ENCODE measurements at regions not wholly inside any gene's neighbourhood (a gene's known extent, or its start where the extent isn't known, plus 50 kb on each side); places are given as distances from the start of the nearest gene placed in this dataset.

DNA sequence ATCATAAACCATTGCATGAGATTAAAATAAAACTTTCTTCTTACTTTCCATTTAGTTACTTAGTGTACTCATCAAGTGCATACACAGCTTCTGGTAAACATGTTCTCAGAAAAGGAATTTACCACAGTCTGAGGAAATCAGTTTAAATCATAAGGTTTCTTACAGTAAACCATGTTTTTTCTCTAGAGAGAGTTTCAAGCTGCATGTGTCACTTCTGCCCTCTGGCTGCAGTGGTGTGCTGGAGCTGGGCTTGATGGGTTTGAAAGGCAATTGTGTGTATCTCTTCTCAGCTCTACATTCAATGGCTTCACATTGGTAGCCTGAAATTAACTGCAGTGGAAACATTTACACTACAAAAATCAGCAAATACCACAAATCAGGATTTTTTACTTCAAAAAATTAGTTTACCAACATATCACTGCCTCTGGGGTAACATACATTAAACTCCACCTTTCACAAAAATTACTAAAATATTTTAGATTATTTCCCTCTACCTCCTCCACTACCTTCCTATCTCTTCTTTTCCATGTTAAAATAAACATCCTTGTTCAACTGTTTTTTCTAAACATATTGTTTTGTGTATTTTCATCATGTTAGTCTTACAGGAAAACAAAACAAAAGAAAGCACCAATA is 414.3 kb downstream of the ANXA1 start:
- no peaks in the 10 kb centered on the region for H3K9me3 ChIP-seq (ENCODE audit: insufficient read depth, low read depth, low read length)
- no peaks in the 10 kb centered on the region for H3K36me3 ChIP-seq (ENCODE audit: insufficient read depth, low read depth, low read length)
- H3K4me3 ChIP-seq (ENCODE audit: low read length), result no peak overlapping the region
- H3K4me1 ChIP-seq (ENCODE audit: insufficient read depth, low read length), result no peaks in the 10 kb centered on the region
- no peak overlapping the region for H3K9ac ChIP-seq (ENCODE audit: low read depth, low read length)
- no peaks in the 10 kb centered on the region for H3K27me3 ChIP-seq (ENCODE audit: insufficient read depth, low read length)
- H3K27ac ChIP-seq (ENCODE audit: low read length), result no peak overlapping the region

GRCh38 chr9:73566627-73567026 is 415.0 kb downstream of the ANXA1 start:
- H3K27me3 ChIP-seq (ENCODE audit: insufficient read depth, low read length), result no peaks in the 10 kb centered on the region
- no peaks in the 10 kb centered on the region for H3K9me3 ChIP-seq (ENCODE audit: insufficient read depth, low read depth, low read length)
- H3K4me1 ChIP-seq (ENCODE audit: insufficient read depth, low read length), result no peaks in the 10 kb centered on the region
- no peak overlapping the region for H3K27ac ChIP-seq (ENCODE audit: low read length)
- no peaks in the 10 kb centered on the region for H3K36me3 ChIP-seq (ENCODE audit: insufficient read depth, low read depth, low read length)
- H3K4me3 ChIP-seq (ENCODE audit: low read length), result no peak overlapping the region
- H3K9ac ChIP-seq (ENCODE audit: low read depth, low read length), result no peak overlapping the region

- no peak overlapping the region for H3K27ac ChIP-seq (ENCODE audit: low read length)
- H3K27me3 ChIP-seq (ENCODE audit: insufficient read depth, low read length), result no peaks in the 10 kb centered on the region
- no peaks in the 10 kb centered on the region for H3K9me3 ChIP-seq (ENCODE audit: insufficient read depth, low read depth, low read length)
- H3K36me3 ChIP-seq (ENCODE audit: insufficient read depth, low read depth, low read length), result no peaks in the 10 kb centered on the region
- H3K9ac ChIP-seq (ENCODE audit: low read depth, low read length), result no peak overlapping the region
- no peak overlapping the region for H3K4me3 ChIP-seq (ENCODE audit: low read length)
- no peaks in the 10 kb centered on the region; the same call in 1 of the 2 replicates for H3K4me1 ChIP-seq (ENCODE audit: insufficient read depth, low read length)
Measured at GRCh38 chr9:73573235-73573634, 421.6 kb downstream of the ANXA1 start.

DNA sequence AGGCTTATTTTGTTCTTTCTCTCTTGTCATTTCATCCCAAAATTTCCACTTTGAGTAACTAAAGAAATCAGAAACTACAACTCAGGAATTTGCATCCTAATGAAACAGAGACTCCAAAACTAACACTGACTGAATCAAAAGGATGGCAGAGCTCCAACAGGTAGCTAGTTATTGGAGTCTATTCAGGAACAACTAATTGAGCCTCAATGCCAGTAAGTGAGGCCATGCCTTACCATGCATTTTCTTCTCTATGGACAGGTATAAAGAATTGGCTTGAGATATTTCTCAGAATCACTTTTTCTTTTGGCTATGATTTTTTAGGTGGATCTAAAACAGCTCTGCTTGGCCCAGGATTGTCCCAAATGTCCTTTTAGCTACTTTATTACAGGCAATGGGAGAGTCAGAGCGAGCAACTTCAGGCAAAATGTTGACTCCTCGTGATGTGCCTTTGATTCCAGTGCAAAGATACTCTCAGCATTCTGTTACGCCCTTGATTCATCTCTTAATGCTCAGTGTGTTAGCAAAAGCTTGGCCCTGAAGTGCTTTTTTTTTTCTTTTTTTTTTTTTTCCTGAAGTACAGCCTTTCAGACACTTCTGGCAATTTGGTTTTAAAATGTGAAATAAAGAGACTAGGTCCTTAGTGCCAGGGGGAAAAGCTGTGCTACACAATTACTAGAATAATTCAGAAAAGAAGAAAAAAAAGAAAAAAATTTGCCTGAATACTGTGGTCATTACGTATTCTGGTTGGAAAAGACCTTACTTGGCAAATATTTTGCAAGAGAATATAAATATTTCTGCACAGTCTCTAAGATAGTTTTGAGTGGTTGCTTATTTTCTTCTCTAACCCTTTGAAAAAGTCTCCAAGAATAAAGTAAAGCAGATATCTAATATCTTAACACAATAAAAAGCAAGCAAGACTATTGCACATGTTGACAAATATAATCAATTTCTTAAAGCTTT is 423.7 kb downstream of the ANXA1 start:
- Histone ChIP-seq H3K9me3 (ENCODE audit: insufficient read depth, low read depth, low read length) (no peaks in the 10 kb centered on the region), H3K4me1 (ENCODE audit: insufficient read depth, low read length) (no peaks in the 10 kb centered on the region; the same call in 1 of the 2 replicates), H3K4me3 (ENCODE audit: low read length) (no peak overlapping the region), H3K9ac (ENCODE audit: low read depth, low read length) (no peak overlapping the region), H3K27me3 (ENCODE audit: insufficient read depth, low read length) (no peaks in the 10 kb centered on the region), H3K27ac (ENCODE audit: low read length) (no peak overlapping the region), H3K36me3 (ENCODE audit: insufficient read depth, low read depth, low read length) (no peaks in the 10 kb centered on the region)

DNA sequence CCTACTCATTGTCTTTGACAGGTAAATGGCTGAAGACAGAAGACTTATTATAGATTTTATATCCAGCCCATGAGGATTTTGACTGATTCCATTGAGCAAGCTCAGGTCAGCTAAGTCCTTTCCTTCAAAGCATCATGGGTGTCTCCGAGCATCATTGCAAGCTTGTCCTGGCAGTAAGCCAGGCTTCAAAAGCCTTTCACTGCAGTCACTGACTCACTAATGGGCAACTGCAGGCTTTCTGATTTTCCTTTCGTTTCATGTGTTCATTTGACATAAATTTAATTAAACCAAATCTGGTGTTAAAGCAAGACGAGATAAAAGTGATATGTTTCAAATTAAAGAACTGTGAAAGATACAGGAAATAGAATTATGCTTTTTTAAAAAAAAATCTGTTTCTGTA is 426.2 kb downstream of the ANXA1 start:
- Histone ChIP-seq H3K36me3 (ENCODE audit: insufficient read depth, low read depth, low read length) (no peaks in the 10 kb centered on the region), H3K9ac (ENCODE audit: low read depth, low read length) (no peak overlapping the region), H3K9me3 (ENCODE audit: insufficient read depth, low read depth, low read length) (no peaks in the 10 kb centered on the region), H3K4me1 (ENCODE audit: insufficient read depth, low read length) (no peaks in the 10 kb centered on the region; the same call in 1 of the 2 replicates), H3K4me3 (ENCODE audit: low read length) (no peak overlapping the region), H3K27me3 (ENCODE audit: insufficient read depth, low read length) (no peaks in the 10 kb centered on the region), H3K27ac (ENCODE audit: low read length) (no peak overlapping the region)

- Histone ChIP-seq H3K4me1 (ENCODE audit: insufficient read depth, low read length) (no peaks in the 10 kb centered on the region), H3K9me3 (ENCODE audit: insufficient read depth, low read depth, low read length) (no peaks in the 10 kb centered on the region), H3K9ac (ENCODE audit: low read depth, low read length) (no peak overlapping the region)
Measured at GRCh38 chr9:73579823-73580222, 428.2 kb downstream of the ANXA1 start.

GRCh38 chr9:73583576-73583975 is 431.9 kb downstream of the ANXA1 start:
- Histone ChIP-seq H3K27ac (ENCODE audit: low read length) (no peak overlapping the region), H3K27me3 (ENCODE audit: insufficient read depth, low read length) (no peaks in the 10 kb centered on the region), H3K4me3 (ENCODE audit: low read length) (no peak overlapping the region), H3K9ac (ENCODE audit: low read depth, low read length) (no peak overlapping the region), H3K9me3 (ENCODE audit: insufficient read depth, low read depth, low read length) (no peaks in the 10 kb centered on the region), H3K4me1 (ENCODE audit: insufficient read depth, low read length) (no peaks in the 10 kb centered on the region), H3K36me3 (ENCODE audit: insufficient read depth, low read depth, low read length) (no peaks in the 10 kb centered on the region)

More at GRCh38 chr9:73579823-73580222, 428.2 kb downstream of the ANXA1 start:
- Histone ChIP-seq H3K27ac (ENCODE audit: low read length) (no peak overlapping the region), H3K27me3 (ENCODE audit: insufficient read depth, low read length) (no peaks in the 10 kb centered on the region), H3K36me3 (ENCODE audit: insufficient read depth, low read depth, low read length) (no peaks in the 10 kb centered on the region), H3K4me3 (ENCODE audit: low read length) (no peak overlapping the region)

DNA sequence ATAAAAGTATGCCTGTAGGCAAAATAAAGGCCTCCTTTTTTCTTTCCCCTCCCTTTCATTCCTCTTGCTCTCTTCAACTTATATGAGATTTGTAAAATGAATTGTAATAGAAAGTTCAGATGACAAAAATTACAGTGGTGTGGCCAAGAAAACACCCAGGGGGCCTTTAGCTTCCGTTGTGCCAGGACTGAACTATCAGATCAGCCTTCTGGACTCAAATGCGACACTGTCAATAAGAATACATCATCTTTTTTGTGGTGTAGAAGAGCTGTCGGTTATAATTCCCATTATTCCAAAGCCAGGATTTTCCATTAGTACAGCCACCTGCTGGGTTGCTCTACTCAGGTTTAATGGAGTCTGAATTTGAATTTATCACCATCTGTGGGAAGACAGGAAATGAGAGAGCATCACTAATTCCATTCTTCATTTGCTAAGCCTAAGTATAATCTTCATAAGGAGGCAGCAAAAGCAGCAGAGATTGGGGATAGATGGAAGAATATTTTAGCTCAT is 443.4 kb downstream of the ANXA1 start:
- no peak overlapping the region for H3K9ac ChIP-seq (ENCODE audit: low read depth, low read length)
- no peaks in the 10 kb centered on the region for H3K36me3 ChIP-seq (ENCODE audit: insufficient read depth, low read depth, low read length)

GRCh38 chr9:73596321-73596720 is 444.7 kb downstream of the ANXA1 start:
- Histone ChIP-seq H3K9ac (ENCODE audit: low read depth, low read length) (no peak overlapping the region), H3K27ac (ENCODE audit: low read length) (no peak overlapping the region), H3K4me1 (ENCODE audit: insufficient read depth, low read length) (peaks cover 3% of the 10 kb centered on the region; the same call in 1 of the 2 replicates), H3K27me3 (ENCODE audit: insufficient read depth, low read length) (no peaks in the 10 kb centered on the region), H3K9me3 (ENCODE audit: insufficient read depth, low read depth, low read length) (no peaks in the 10 kb centered on the region), H3K36me3 (ENCODE audit: insufficient read depth, low read depth, low read length) (no peaks in the 10 kb centered on the region), H3K4me3 (ENCODE audit: low read length) (no peak overlapping the region)

More for the DNA sequence above, 443.4 kb downstream of the ANXA1 start:
- Histone ChIP-seq H3K4me3 (ENCODE audit: low read length) (no peak overlapping the region), H3K27me3 (ENCODE audit: insufficient read depth, low read length) (no peaks in the 10 kb centered on the region), H3K27ac (ENCODE audit: low read length) (no peak overlapping the region), H3K9me3 (ENCODE audit: insufficient read depth, low read depth, low read length) (no peaks in the 10 kb centered on the region), H3K4me1 (ENCODE audit: insufficient read depth, low read length) (peaks cover 3% of the 10 kb centered on the region; the same call in 1 of the 2 replicates)

DNA sequence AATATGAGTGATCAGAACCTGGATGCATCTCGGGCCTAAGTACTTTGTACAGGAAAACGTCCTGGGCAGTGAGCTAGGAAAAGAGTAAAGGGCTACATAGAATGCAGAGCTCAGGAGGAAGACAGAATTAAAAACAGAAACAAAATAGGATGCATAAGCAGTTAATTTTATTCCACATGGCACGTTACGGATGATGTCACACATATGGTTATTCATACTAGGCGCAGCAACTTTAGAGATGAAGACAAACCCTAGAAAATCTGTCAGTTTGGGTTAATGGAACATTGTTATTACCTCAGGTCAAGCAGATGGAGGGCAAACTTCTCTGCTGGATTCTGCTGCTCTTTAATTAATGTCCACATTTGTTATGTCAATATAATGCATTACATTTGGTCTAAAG is 445.4 kb downstream of the ANXA1 start:
- Histone ChIP-seq H3K4me3 (ENCODE audit: low read length) (no peak overlapping the region), H3K27ac (ENCODE audit: low read length) (no peak overlapping the region), H3K4me1 (ENCODE audit: insufficient read depth, low read length) (peaks cover 3% of the 10 kb centered on the region; the same call in 1 of the 2 replicates), H3K9me3 (ENCODE audit: insufficient read depth, low read depth, low read length) (no peaks in the 10 kb centered on the region), H3K9ac (ENCODE audit: low read depth, low read length) (no peak overlapping the region), H3K36me3 (ENCODE audit: insufficient read depth, low read depth, low read length) (no peaks in the 10 kb centered on the region), H3K27me3 (ENCODE audit: insufficient read depth, low read length) (no peaks in the 10 kb centered on the region)

- peaks cover 3% of the 10 kb centered on the region; the same call in 1 of the 2 replicates for H3K4me1 ChIP-seq (ENCODE audit: insufficient read depth, low read length)
- no peak overlapping the region for H3K9ac ChIP-seq (ENCODE audit: low read depth, low read length)
- H3K36me3 ChIP-seq (ENCODE audit: insufficient read depth, low read depth, low read length), result no peaks in the 10 kb centered on the region
- H3K9me3 ChIP-seq (ENCODE audit: insufficient read depth, low read depth, low read length), result no peaks in the 10 kb centered on the region
- no peaks in the 10 kb centered on the region for H3K27me3 ChIP-seq (ENCODE audit: insufficient read depth, low read length)
- H3K4me3 ChIP-seq (ENCODE audit: low read length), result no peak overlapping the region
- no peak overlapping the region for H3K27ac ChIP-seq (ENCODE audit: low read length)
Measured at GRCh38 chr9:73597771-73598170, 446.1 kb downstream of the ANXA1 start.

All from iPS-20b (cell line).